Cardiac fibroblast (primary cell): ENCODE measurements at regions not wholly inside any gene's neighbourhood (a gene's known extent, or its start where the extent isn't known, plus 50 kb on each side); places are given as distances from the start of the nearest gene placed in this dataset.

Source experiments
- DNase-seq, 2 donors: peaks; one replicate each; pipeline versions ENCODE4 v3.0.0 to v3.0.0-alpha.2; 2010; ENCODE audit warnings: low read depth in 2 of 2
- H3K4me3 ChIP-seq, 2 donors: replicated peaks in 1 of 2; 1 replicate in 1 of 2; 2 replicates in 1 of 2; pipeline ENCODE4 v1.5.1; 2011; ENCODE audit warnings: low read depth in 2 of 2, low read length in 2 of 2, mild to moderate bottlenecking in 2 of 2, moderate library complexity in 1 of 2
- TF ChIP-seq, protein P1 (sequence below): IDR thresholded peaks from one replicate; pipeline ENCODE4 v1.5.1; 2011; ENCODE audit warnings: low read depth, mild to moderate bottlenecking, low read length, inconsistent platforms

DNA sequence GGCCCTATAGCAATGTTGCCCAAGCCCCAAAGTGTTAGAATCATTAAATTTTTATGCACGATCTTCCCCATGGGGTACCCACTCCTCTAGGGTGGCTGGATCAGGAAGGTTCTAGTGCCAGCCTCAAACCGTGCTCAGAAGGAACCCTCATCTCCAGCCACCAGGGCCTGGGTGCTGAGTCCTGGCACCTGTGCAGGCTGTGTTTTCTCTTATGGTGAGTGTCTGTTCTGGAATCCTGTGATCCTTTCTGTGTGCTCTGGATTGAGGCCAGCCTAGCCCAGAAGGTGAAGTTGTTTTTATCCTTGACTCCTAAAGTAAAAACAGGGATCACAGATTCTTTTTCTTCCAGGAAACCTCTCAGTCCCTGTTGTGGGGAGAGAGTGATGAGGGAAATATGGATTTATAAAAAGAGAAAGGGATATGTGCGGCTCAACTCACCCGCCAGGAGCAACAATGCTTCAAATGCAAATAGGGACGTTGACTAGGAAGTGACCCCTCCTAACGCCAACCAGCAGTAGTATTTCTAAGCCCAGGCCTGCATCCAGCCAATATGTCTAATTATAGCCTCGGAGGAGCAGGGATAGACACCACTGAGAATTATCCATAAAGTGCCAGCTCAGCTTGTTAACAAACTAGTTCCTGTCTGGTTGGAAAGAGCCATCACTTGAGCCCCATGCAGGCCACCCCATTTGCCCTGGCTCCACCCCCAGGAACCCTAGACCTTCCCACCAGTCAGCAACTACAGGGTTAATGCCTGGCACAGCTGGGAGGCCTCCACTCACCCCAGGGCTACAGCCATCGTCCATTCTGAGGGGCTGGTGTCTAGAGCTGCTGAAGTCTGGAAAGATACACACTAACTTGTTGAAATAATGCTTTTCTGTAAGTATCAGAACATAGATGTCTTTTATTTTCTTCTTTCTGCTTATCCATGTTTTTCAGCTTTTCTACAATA, 513.5 kb upstream of the PROK2 start:
- TF ChIP-seq, protein P1, sequence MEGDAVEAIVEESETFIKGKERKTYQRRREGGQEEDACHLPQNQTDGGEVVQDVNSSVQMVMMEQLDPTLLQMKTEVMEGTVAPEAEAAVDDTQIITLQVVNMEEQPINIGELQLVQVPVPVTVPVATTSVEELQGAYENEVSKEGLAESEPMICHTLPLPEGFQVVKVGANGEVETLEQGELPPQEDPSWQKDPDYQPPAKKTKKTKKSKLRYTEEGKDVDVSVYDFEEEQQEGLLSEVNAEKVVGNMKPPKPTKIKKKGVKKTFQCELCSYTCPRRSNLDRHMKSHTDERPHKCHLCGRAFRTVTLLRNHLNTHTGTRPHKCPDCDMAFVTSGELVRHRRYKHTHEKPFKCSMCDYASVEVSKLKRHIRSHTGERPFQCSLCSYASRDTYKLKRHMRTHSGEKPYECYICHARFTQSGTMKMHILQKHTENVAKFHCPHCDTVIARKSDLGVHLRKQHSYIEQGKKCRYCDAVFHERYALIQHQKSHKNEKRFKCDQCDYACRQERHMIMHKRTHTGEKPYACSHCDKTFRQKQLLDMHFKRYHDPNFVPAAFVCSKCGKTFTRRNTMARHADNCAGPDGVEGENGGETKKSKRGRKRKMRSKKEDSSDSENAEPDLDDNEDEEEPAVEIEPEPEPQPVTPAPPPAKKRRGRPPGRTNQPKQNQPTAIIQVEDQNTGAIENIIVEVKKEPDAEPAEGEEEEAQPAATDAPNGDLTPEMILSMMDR = no peak
- no peak for DNase-seq
- no peak overlapping the region for H3K4me3 ChIP-seq

DNA sequence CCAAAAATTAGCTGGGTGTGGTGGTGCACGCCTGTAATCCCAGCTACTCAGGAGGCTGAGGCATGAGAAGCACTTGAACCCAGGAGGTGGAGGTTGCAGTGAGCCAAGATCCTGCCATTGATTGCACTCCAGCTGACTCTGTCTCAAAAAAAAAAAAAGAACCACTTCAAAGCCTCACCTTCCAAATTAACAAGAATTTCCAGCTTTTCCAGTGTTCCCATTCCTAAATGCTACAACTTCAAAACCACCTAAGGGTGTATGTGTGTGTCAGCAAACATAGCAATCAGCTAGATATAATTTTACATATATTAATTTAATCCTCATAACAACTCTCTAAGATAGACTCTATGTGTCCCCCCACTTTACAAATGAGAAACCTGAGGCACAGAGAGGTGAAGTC, 512.5 kb upstream of the PROK2 start:
- TF ChIP-seq, protein P1 = no peak
- DNase-seq = no peak
- H3K4me3 ChIP-seq = no peak overlapping the region

DNA sequence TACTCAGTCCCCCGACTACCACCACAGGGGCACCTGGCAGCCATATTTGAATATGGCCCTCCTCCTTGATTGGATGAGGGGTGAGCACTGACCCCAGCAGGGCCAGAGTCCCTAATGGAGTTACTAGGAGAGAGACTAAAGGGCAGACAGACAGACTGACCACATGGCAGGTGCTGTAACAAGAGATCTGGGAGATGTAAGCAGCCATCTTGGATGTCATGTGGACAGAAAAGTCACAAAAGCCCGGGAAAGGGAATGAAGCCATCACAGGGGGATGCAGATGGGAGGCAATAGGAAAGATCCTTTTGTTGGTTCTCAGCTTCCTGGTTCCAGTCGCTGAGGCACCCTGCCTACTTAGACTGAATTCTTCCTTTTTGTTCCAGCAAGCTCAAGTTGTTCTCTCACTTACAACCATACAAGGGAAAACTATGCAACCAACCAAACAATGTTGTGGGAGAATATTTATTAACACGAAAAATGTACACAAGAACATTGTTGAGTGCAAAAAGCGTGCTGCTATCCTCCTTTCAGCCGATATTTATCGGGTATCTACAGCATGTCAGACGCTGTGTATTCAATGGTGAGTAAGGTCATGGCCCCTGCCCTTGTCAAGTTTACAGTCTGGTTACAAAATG, 511.6 kb upstream of the PROK2 start:
- H3K4me3 ChIP-seq = no peak overlapping the region
- DNase-seq = no peak
- TF ChIP-seq, protein P1 = no peak

DNA sequence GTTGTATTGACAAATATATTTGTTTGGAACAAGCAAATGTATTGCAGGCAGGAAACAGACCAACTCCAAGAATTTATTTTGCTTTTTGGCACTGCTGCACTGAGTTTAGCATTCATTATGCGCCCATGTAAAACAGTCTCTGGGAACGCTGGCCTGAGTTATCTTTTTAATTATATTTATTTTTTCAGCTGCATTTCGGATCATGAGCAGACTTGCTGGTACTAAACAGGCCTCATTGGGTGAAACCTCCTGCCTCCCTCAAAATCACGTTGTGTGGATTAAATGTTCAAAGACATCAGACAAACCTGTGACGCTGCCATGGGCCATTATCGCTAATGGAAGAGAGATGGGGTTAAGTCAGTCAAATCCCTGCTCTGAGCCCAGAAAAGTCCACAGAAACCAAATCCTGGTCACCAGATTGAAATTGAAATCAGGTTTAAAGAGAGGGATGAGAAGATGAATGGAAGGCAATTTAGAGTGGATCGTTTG, 511.1 kb upstream of the PROK2 start:
- TF ChIP-seq, protein P1 = no peak
- DNase-seq = no peak
- no peak overlapping the region for H3K4me3 ChIP-seq

DNA sequence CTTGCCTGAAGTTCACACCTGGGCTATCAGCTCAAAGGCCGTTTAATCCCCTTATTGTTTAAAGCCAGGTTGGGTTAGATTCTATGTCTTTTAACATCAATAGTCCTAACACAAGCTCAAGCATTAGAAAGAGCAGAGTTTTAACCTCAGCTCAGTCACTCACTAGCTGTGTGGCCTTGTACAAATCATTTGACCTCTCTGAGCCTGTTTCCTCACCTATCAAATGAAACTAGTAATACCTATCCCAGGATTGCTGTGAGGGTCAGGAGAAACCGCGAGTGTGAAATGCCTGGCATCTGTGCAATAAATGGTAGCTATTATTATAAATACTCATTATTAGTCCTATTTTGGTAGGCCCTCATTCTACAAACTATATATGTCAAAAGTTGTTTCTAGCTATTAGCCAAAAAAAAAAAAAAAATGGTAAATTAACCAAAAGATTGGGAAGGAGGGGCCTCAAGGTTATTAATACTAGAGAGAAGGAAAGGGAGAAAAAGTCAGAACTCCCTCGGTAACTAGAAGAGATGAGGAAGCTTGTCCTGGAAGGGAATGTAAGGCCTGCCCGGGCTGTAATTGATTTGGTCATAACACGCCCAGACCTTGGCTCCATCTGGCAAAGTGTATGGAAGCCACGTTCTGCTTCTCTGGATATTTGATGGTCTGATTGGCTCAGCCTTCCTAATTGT, 510.5 kb upstream of the PROK2 start:
- no peak for DNase-seq
- TF ChIP-seq, protein P1 = no peak
- H3K4me3 ChIP-seq = no peak overlapping the region

DNA sequence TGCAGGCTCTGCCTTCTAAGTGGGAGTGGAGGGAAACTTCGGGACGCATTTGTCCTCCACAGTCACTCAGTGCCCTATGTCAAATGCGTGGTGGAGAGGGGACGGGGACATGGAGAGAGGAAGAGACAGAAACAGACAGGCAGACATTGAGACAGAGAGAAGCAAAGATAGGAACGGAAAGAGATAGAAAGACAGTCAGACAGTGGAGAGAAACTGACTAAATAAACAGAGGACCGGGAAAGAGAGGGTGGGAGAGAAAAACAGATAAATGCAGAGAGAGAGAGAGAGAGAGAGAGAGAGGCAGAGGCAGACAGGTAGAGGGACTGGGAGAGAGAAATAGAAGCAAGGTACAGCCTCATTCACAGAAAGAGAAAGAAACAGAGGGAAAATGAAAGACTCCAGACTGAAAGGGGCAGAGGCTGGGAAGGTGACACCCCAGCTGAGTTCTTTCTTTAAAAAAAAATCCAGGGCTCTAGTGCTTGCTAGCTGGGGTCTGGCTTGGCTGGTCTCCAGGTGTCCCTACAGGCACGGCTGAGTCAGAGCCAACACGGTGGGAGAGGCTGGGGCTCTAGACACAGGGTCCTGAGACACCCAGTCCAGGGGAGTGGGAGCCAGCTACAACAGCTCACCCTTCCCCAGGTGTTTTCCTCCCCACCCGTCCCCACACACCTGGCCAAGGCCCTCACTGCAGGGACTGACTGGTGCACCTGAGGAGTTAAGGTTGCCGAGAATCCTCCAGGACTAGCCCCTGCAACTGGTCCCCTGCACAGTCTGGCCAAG, 506.1 kb upstream of the PROK2 start:
- H3K4me3 ChIP-seq = no peak overlapping the region
- DNase-seq = no peak
- TF ChIP-seq, protein P1 = no peak
